H1 (cell line): ENCODE measurements at regions not wholly inside any gene's neighbourhood (a gene's known extent, or its start where the extent isn't known, plus 50 kb on each side); places are given as distances from the start of the nearest gene placed in this dataset.

Source experiments
- CTCF ChIA-PET: fragments of 300-600 bp; sonication (Branson Sonifier 250); formaldehyde crosslinking; loops from one replicate; lab custom pipeline; 2021; ENCODE audit not compliant: partially characterized antibody; lab: Charles Lee
- POLR2A ChIA-PET: fragments of 300-600 bp; sonication (Branson Sonifier 250); formaldehyde crosslinking; loops from one replicate; lab custom pipeline; 2021; ENCODE audit warnings: inconsistent platforms; ENCODE audit not compliant: partially characterized antibody; lab: Charles Lee
- DNase-seq, 2 experiments: peaks; one replicate each; pipeline versions ENCODE4 v3.0.0 to v3.0.0-alpha.2; 2010 to 2022; ENCODE audit warnings: low spot score in 2 of 2, low read depth in 1 of 2, mixed read lengths in 1 of 2
- FAIRE-seq: peaks from 2 replicates; lab custom pipeline; 2011; peaks lifted over from hg19 to GRCh38; lab: Jason Lieb, UNC
- H2AFZ ChIP-seq: 2 replicates; pipeline ENCODE4 v1.8.1; 2012; ENCODE audit warnings: low read length, inconsistent platforms
- H2AK5ac ChIP-seq: 2 replicates; pipeline ENCODE4 v1.6.1; 2013; ENCODE audit warnings: low read depth, low read length
- H2BK120ac ChIP-seq: replicated peaks from 2 replicates; pipeline ENCODE3; 2013; ENCODE audit warnings: low read depth, low read length, inconsistent platforms
- H2BK12ac ChIP-seq: 2 replicates; pipeline ENCODE4 v1.6.1; 2013; ENCODE audit warnings: low read depth, low read length
- H2BK15ac ChIP-seq: 2 replicates; pipeline ENCODE4 v1.6.1; 2013; ENCODE audit warnings: low read length
- H2BK20ac ChIP-seq: 2 replicates; pipeline ENCODE4 v1.6.1; 2013; ENCODE audit warnings: low read length
- H2BK5ac ChIP-seq: 2 replicates; pipeline ENCODE4 v1.6.1; 2013; ENCODE audit warnings: low read depth, low read length
- H3K14ac ChIP-seq: 2 replicates; pipeline ENCODE4 v1.6.1; 2013; ENCODE audit warnings: inconsistent platforms; ENCODE audit not compliant: insufficient read length
- H3K18ac ChIP-seq: 2 replicates; pipeline ENCODE4 v1.6.1; 2013; ENCODE audit warnings: low read length; ENCODE audit errors: extremely low read depth
- H3K23ac ChIP-seq: 2 replicates; pipeline ENCODE4 v1.6.1; 2013; ENCODE audit warnings: inconsistent platforms; ENCODE audit not compliant: insufficient read length
- H3K23me2 ChIP-seq: 2 replicates; pipeline ENCODE4 v1.6.1; 2013; ENCODE audit warnings: low read depth, low read length
- H3K27ac ChIP-seq: 2 replicates; pipeline ENCODE4 v1.6.1; 2011; ENCODE audit warnings: low read depth, low read length, inconsistent platforms
- H3K27me3 ChIP-seq, 4 experiments: replicated peaks in 1 of 4; 1 replicate in 1 of 4; 2 replicates in 3 of 4; pipeline versions ENCODE4 v1.6.1 to v1.8.1; 2011 to 2013; ENCODE audit warnings: low read length in 3 of 4, mild to moderate bottlenecking in 3 of 4, inconsistent platforms in 2 of 4, mixed read lengths in 2 of 4, moderate library complexity in 1 of 4; ENCODE audit not compliant: control insufficient read depth in 3 of 4, insufficient read depth in 3 of 4; ENCODE audit errors: extremely low read depth in 1 of 4
- H3K36me3 ChIP-seq, 4 experiments: 2 replicates each; pipeline versions ENCODE4 v1.6.1 to v1.8.1; 2011 to 2013; ENCODE audit warnings: mild to moderate bottlenecking in 4 of 4, low read length in 3 of 4, moderate library complexity in 2 of 4, control low read depth in 1 of 4, inconsistent platforms in 1 of 4; ENCODE audit not compliant: insufficient read depth in 4 of 4, control insufficient read depth in 2 of 4
- H3K4ac ChIP-seq: replicated peaks from 2 replicates; pipeline ENCODE3; 2013; ENCODE audit warnings: low read length, low read depth, mixed read lengths, inconsistent platforms; ENCODE audit not compliant: insufficient read length
- H3K4me1 ChIP-seq, 4 experiments: replicated peaks in 1 of 4; 1 replicate in 1 of 4; 2 replicates in 3 of 4; pipeline versions ENCODE4 v1.6.1 to v1.8.1; 2011 to 2013; ENCODE audit warnings: low read length in 3 of 4, inconsistent platforms in 2 of 4, mixed read lengths in 1 of 4; ENCODE audit not compliant: insufficient read depth in 4 of 4, control insufficient read depth in 3 of 4
- H3K4me2 ChIP-seq, 2 experiments: 2 replicates each; pipeline versions ENCODE4 v1.6.1 to v1.8.1; 2011 to 2013; ENCODE audit warnings: low read depth in 2 of 2, low read length in 2 of 2, control low read depth in 1 of 2, inconsistent platforms in 1 of 2, mild to moderate bottlenecking in 1 of 2; ENCODE audit not compliant: insufficient read depth in 1 of 2
- H3K4me3 ChIP-seq, 4 experiments: fragments of 200-600, 300-600 bp in 1 of 4; sonication (generic), shearing (Covaris generic), sonication (Bioruptor Twin) in 1 of 4; 2 replicates each; pipeline versions ENCODE4 v1.5.1 to v1.8.1; 2011 to 2016; ENCODE audit warnings: low read length in 4 of 4, low read depth in 3 of 4, control low read depth in 2 of 4, inconsistent platforms in 2 of 4, mild to moderate bottlenecking in 2 of 4, mixed read lengths in 1 of 4, moderate library complexity in 1 of 4; ENCODE audit not compliant: insufficient read depth in 2 of 4; ENCODE audit errors: extremely low read depth in 1 of 4
- H3K56ac ChIP-seq: replicated peaks from 2 replicates; pipeline ENCODE3; 2013; ENCODE audit warnings: low read depth, mild to moderate bottlenecking, mixed read lengths, low read length, inconsistent platforms; ENCODE audit not compliant: insufficient read length
- H3K79me1 ChIP-seq: 2 replicates; pipeline ENCODE4 v1.6.1; 2013; ENCODE audit warnings: low read depth, low read length, control low read depth
- H3K79me2 ChIP-seq, 2 experiments: 2 replicates each; pipeline versions ENCODE4 v1.6.1 to v1.8.1; 2012 to 2013; ENCODE audit warnings: low read length in 2 of 2, mild to moderate bottlenecking in 2 of 2, inconsistent platforms in 1 of 2; ENCODE audit not compliant: insufficient read depth in 2 of 2, control insufficient read depth in 1 of 2
- H3K9ac ChIP-seq, 4 experiments: replicated peaks in 1 of 4; 1 replicate in 1 of 4; 2 replicates in 3 of 4; pipeline versions ENCODE4 v1.6.1 to v1.8.1; 2011 to 2013; ENCODE audit warnings: low read depth in 3 of 4, low read length in 3 of 4, control low read depth in 2 of 4, mild to moderate bottlenecking in 2 of 4, moderate library complexity in 2 of 4, inconsistent platforms in 1 of 4; ENCODE audit errors: extremely low read depth in 1 of 4
- H3K9me3 ChIP-seq, 2 experiments: 2 replicates each; pipeline versions ENCODE4 v1.6.1 to v1.8.1; 2012 to 2013; ENCODE audit warnings: mild to moderate bottlenecking in 2 of 2, moderate library complexity in 2 of 2, control low read depth in 1 of 2, inconsistent platforms in 1 of 2, low read depth in 1 of 2, low read length in 1 of 2, mixed read lengths in 1 of 2; ENCODE audit not compliant: insufficient read depth in 2 of 2
- H4K20me1 ChIP-seq, 2 experiments: replicated peaks in 1 of 2; 2 replicates each; pipeline versions ENCODE3 to v1.8.1; 2011 to 2013; ENCODE audit warnings: inconsistent platforms in 2 of 2, low read length in 2 of 2, mild to moderate bottlenecking in 1 of 2; ENCODE audit not compliant: insufficient read depth in 2 of 2, control insufficient read depth in 1 of 2
- H4K5ac ChIP-seq: 2 replicates; pipeline ENCODE4 v1.6.1; 2013; ENCODE audit warnings: low read length, low read depth, mixed read lengths, inconsistent platforms; ENCODE audit not compliant: insufficient read length
- H4K8ac ChIP-seq: 2 replicates; pipeline ENCODE4 v1.8.0; 2013; ENCODE audit warnings: mild to moderate bottlenecking, moderate library complexity, low read length, inconsistent platforms; ENCODE audit not compliant: insufficient read depth; ENCODE audit errors: extremely low read depth
- H4K91ac ChIP-seq: replicated peaks from 2 replicates; pipeline ENCODE3; 2013; ENCODE audit warnings: low read length, mixed read lengths, inconsistent platforms; ENCODE audit not compliant: insufficient read length
- BRCA1 ChIP-seq: IDR thresholded peaks from 2 replicates; pipeline ENCODE4 v1.6.1; 2012; ENCODE audit warnings: low read depth, low read length, improper control_type of control experiment
- CHD1 ChIP-seq: IDR thresholded peaks from 2 replicates; pipeline ENCODE4 v1.6.1; 2012; ENCODE audit warnings: low read depth, low read length, improper control_type of control experiment
- CTBP2 ChIP-seq: IDR thresholded peaks from 2 replicates; pipeline ENCODE4 v1.7.0; 2011; ENCODE audit warnings: borderline replicate concordance, mild to moderate bottlenecking, moderate library complexity, mixed read lengths, low read length; ENCODE audit not compliant: insufficient read depth, insufficient read length
- HDAC6 ChIP-seq: IDR thresholded peaks from one replicate; pipeline ENCODE4 v1.7.1; 2012; ENCODE audit warnings: low read depth, mild to moderate bottlenecking, inconsistent platforms, low read length, moderate library complexity
- KDM5A ChIP-seq: fragments of 200-600 bp; IDR thresholded peaks from 2 replicates; pipeline ENCODE4 v1.7.1; 2012; ENCODE audit warnings: mild to moderate bottlenecking, low read length, inconsistent platforms, mixed read lengths
- TBP ChIP-seq: IDR thresholded peaks from 2 replicates; pipeline ENCODE4 v1.6.1; 2011; ENCODE audit warnings: low read depth, low read length, improper control_type of control experiment
- YY1 ChIP-seq: IDR thresholded peaks from 2 replicates; pipeline ENCODE4 v1.6.1; 2011; ENCODE audit warnings: low read depth, mild to moderate bottlenecking, low read length
- WGBS, 2 experiments: shearing (Covaris generic) in 1 of 2; methylation state at CpG; one replicate each; pipeline versions ENCODE4 v1.1.6 to v1.1.7; 2013 to 2015; ENCODE audit warnings: low lambda C conversion rate in 2 of 2, mixed read lengths in 2 of 2, inconsistent platforms in 1 of 2, low coverage in 1 of 2, missing lambda C conversion rate in 1 of 2; ENCODE audit not compliant: insufficient replicate concordance in 2 of 2, insufficient coverage in 1 of 2, insufficient read length in 1 of 2; ENCODE audit errors: extremely low coverage in 1 of 2, missing lambda C conversion rate in 1 of 2; 5-methylcytosine and 5-hydroxymethylcytosine counted together

- H3K4me2 ChIP-seq = no peak overlapping the region
- no peak overlapping the region for H2BK120ac ChIP-seq
- H2BK5ac ChIP-seq = no peak overlapping the region
- no peaks in the 10 kb centered on the region; a peak in 1 of 7 replicates for H3K27me3 ChIP-seq
- no peak overlapping the region for H4K91ac ChIP-seq
- H3K79me1 ChIP-seq = no peaks in the 10 kb centered on the region
- H3K23me2 ChIP-seq = no peaks in the 10 kb centered on the region
- H4K8ac ChIP-seq = no peak overlapping the region
- H3K79me2 ChIP-seq = no peaks in the 10 kb centered on the region
- H3K27ac ChIP-seq = no peak overlapping the region
- CTCF ChIA-PET = interaction anchor here (0.7 to 2.5 kb wide), 3 partner anchors 17 to 120 kb away, joined by 3 to 10 read pairs (median 7); no protein-coding TSS in a partner anchor
- FAIRE-seq = no peak
- POLR2A ChIA-PET = no interaction called here
- no peak overlapping the region for H3K18ac ChIP-seq
- H3K14ac ChIP-seq = no peak overlapping the region
- WGBS, 2 experiments = 84% methylated on average over 4 of the region's 4 CpGs; no CpG with 5 or more reads in 1 of the 2 experiments
- TF ChIP-seq HDAC6 (no peak), TBP (no peak), BRCA1 (no peak), YY1 (no peak), KDM5A (no peak), CTBP2 (no peak), CHD1 (no peak)
- TF ChIP-seq, all 59 proteins: peak for 0
- Histone ChIP-seq H2BK15ac (no peak overlapping the region), H2BK12ac (no peak overlapping the region), H3K23ac (no peak overlapping the region), H3K9me3 (peaks cover 0 to 4% of the 10 kb centered on the region in 2 experiments; a peak in 2 of 4 replicates), H3K4me1 (no peaks in the 10 kb centered on the region; a peak in 1 of 7 replicates), H3K9ac (no peak overlapping the region), H2AK5ac (no peak overlapping the region), H4K5ac (no peak overlapping the region), H2BK20ac (no peak overlapping the region), H3K4ac (no peak overlapping the region), H2AFZ (no peak overlapping the region; the same call in 1 of the 2 replicates), H3K36me3 (no peaks in the 10 kb centered on the region), H4K20me1 (no peaks in the 10 kb centered on the region), H3K4me3 (no peak overlapping the region), H3K56ac (no peak overlapping the region)
- DNase-seq = peak in 1 of 2 experiments; percentile 27
These were observed 96.5 kb upstream of the VASH1 start for GRCh38 chr14:76664790-76665189.
